NCI-H69 (cell line): ENCODE measurements at regions not wholly inside any gene's neighbourhood (a gene's known extent, or its start where the extent isn't known, plus 50 kb on each side); places are given as distances from the start of the nearest gene placed in this dataset.

ENCODE experiments used
- DNase-seq: peaks from one replicate; lab custom pipeline; 2025; lab: John Stamatoyannopoulos, UW

DNA sequence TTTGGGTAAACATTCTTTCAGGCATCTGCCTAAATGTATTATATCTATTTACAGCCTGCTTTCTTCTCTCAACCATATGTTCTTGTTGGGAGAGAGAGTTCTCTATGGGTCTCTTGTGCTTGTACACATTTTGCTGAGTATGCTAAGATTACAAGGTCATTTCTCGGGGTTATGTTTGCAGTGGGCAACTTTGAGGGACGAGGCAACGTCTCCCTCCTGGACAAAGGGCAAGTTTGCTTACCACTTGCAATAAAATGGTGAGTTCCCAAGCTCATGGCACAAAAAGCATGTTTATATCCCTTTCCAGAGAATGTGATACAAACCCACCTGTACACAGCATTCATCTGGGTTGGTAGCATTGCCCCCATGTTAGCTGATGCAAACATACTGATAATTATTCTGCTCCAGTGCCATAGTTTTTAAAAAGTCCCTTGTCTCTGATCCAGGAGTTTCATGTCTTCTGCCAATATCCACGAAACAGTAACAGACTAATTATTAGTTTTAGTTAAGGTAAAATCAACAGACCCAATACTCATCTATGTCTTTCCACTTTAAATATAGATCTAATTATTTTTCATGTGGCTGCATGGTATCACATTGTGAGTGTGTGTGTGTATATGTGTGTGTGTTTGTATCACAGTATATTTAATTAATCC lies 84.2 kb upstream of the MAPK4 start:
- DNase-seq: no peak

DNA sequence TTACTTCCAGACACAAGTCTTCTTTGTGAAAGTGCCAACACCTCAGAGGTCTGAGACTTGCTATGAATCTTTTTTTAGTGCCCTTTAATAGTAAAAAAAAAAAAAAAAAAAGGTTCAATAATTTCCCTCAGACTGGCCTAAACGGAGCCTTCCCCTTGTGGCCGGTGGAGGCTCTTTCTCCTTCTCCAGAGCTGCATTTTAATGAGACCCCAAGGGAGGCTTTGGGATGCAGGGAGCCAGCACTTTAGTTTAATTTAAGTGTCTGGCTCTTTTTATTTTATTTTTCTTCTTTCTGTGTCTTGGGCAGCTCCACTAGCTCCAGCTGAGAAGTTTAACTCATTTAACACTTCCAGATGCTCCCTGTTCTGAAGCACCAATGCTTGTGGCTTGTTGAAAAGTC lies 67.8 kb upstream of the MAPK4 start:
- DNase-seq: peak; percentile 31

DNA sequence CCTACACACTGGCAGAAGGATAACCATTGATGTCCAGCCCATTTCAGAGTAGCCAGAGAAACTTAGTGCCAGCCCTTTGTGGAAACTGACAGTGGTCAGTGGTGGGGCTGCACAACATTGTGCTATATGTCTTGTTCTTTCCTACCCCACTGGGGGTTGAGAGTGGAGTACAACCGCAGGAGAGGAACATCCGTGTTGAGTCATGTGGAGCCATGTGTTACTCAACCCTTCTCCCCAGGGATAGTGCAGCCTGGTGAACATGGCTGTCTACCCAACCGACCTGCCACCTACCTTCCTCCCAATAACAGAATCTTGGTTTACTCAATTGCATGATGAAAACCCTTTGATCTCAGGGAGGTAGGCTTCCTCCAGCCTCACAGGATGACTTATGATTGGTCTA lies 65.3 kb upstream of the MAPK4 start:
- DNase-seq: no peak

DNA sequence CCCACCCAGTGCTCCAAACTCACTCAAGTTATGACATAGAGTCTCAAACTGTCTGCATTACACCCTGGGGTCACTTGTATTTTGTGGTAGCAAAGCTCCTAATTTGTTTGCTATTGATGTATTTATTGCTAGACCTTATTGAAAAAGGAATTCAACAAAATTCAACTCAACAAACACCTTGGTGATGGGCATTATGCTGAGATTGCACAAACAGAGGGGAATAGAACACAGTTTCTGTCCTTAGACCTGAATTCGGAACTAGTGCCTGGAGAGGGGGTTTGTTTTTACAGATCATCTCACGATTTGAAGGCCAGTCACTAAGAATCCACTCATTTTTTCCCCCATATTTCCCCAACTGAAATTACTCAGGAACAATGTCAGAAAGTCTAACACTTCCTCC lies 53.5 kb upstream of the MAPK4 start:
- DNase-seq: no peak

DNA sequence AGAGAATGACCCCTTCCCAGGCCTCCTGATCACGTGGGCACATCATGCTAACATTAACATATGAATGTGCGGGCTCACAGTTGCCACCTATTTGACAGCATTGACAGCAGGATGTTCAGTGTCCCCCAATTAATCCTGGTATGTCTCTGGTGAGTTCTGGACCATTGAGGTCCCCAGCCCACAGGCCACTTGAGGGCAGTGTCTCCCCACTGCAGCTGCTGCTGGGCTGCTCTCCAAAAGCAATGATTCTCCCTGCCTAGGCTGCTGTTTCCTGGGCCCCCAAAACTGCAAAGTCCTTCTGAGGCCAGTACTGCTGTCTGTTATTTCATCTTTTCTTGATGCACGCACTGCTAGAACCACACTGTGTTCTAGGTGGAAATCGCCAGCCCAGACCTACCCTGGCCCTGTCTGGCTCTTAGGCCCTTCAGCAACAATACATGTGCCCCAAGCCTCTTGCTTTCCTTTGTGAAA lies 52.7 kb upstream of the MAPK4 start:
- DNase-seq: peak; percentile 88

DNA sequence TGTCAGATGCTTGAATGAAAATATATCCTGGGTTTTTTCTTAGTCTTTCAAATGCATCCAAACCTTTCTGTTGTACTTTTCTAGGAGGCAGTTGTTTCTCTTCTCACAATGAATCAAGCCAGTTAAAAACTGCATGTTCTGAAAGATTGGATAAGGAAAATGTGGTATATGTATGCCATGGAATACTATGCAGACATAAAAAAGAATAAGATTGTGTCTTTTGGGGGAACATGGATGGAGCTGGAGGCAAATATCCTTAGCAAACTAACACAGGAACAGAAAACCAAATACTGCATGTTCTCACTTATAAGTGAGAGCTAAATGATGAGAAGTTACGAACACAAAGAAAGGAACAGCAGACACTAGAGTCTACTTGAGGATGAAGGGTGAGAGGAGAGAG lies 51.7 kb upstream of the MAPK4 start:
- DNase-seq: no peak

DNA sequence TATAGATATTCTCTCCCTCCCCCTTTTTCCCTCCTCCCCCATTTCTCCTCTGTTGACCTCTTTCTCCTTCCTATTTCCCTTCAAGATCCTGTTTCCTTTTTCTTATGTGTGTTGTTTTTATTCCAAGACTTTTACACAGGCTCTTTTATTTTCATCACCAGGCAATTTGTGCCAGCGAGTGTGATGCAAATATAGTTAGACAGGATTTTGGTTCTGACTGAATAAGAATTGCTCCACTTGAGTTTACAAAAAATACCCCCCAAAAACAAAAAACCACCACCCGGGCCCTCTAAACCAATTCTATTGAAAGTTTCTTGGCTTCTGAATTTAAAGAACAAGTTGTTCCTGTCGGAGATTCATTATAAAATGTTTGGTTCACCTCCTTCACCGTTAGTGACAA lies 50.9 kb upstream of the MAPK4 start:
- no peak for DNase-seq
